Fibroblast of peridontal ligament (primary cell): ENCODE measurements at regions not wholly inside any gene's neighbourhood (a gene's known extent, or its start where the extent isn't known, plus 50 kb on each side); places are given as distances from the start of the nearest gene placed in this dataset.
"Not testable (repeated sequence)": the region's sequence is repeated elsewhere in the genome, so short reads cannot be mapped to it uniquely, and the experiment has no call there.

ENCODE experiments used
- DNase-seq: peaks from one replicate; pipeline ENCODE4 v3.0.0-alpha.2; 2010; ENCODE audit errors: extremely low read depth

- not testable (repeated sequence) for DNase-seq
Observed at GRCh38 chr3:185306286-185306685, 52.4 kb upstream of the EHHADH start.

- no peak for DNase-seq
Observed at GRCh38 chr3:185306847-185307246, 53.0 kb upstream of the EHHADH start.

- DNase-seq: peak; percentile 77
Observed at GRCh38 chr3:185308126-185308754, 54.4 kb upstream of the EHHADH start.

GRCh38 chr3:185309302-185309701, 53.6 kb upstream of the MAP3K13 start:
- no peak for DNase-seq

- DNase-seq: no peak
Observed at GRCh38 chr3:185309795-185310194, 53.1 kb upstream of the MAP3K13 start.

- no peak for DNase-seq
Observed at GRCh38 chr3:185311991-185312390, 50.9 kb upstream of the MAP3K13 start.
